K562 (cell line): ENCODE measurements at regions not wholly inside any gene's neighbourhood (a gene's known extent, or its start where the extent isn't known, plus 50 kb on each side); places are given as distances from the start of the nearest gene placed in this dataset.

Experiments
- ATAC-seq: fragments of 200-7000 bp; cut with Tn5 transposase; 3 replicates; pipeline ENCODE4 v1.9.1; 2020; ENCODE audit warnings: moderate library complexity
- BruUV-seq: library from RNA; stranded (reverse); fragments of 400-500 nt; replicated peaks from 2 replicates; lab custom pipeline; 2021; lab: Mats Ljungman, UMichigan
- CTCF ChIA-PET: fragments of 300-600 bp; formaldehyde crosslinking; extraction: SDS; loops from one replicate; lab custom pipeline; 2021; ENCODE audit warnings: low intra/inter-chr PET ratio; lab: Yijun Ruan, JAX
- POLR2A ChIA-PET: fragments of 300-600, 350-650 bp; sonication (Branson Sonifier 250); formaldehyde crosslinking; extraction: SDS; loops from one replicate; lab custom pipeline; 2021; ENCODE audit warnings: antibody characterized with exemption, inconsistent platforms; lab: Yijun Ruan, JAX
- DNase-seq, 4 experiments: peaks; one replicate each; pipeline versions ENCODE4 v3.0.0 to v3.0.0-alpha.2; 2011 to 2018; ENCODE audit warnings: low spot score in 3 of 4, mixed read lengths in 3 of 4; ENCODE audit errors: extremely low read depth in 1 of 4
- FAIRE-seq: peaks from 2 replicates; lab custom pipeline; 2011; peaks lifted over from hg19 to GRCh38; lab: Jason Lieb, UNC
- H2AFZ ChIP-seq: 2 replicates; pipeline ENCODE4 v1.6.0; 2011; ENCODE audit warnings: low read depth, low read length, control low read depth, inconsistent platforms
- H3K27ac ChIP-seq: fragments of 200-600 bp; 3 replicates; pipeline ENCODE4 v1.8.0; 2011; ENCODE audit warnings: low read depth, mild to moderate bottlenecking, control low read depth, inconsistent platforms, low read length, moderate library complexity, mixed read lengths; ENCODE audit errors: extremely low read depth
- H3K27me3 ChIP-seq, 2 experiments: fragments of 300-600 bp in 1 of 2; 2 replicates in 1 of 2; 3 replicates in 1 of 2; pipeline versions ENCODE4 v1.6.0 to v1.8.0; 2011; ENCODE audit warnings: inconsistent platforms in 2 of 2, low read length in 2 of 2, mild to moderate bottlenecking in 1 of 2, mixed read lengths in 1 of 2, moderate library complexity in 1 of 2; ENCODE audit not compliant: control insufficient read depth in 2 of 2, insufficient read depth in 2 of 2
- H3K36me3 ChIP-seq: fragments of 300-600 bp; 3 replicates; pipeline ENCODE4 v1.8.0; 2011; ENCODE audit warnings: mild to moderate bottlenecking, low read length, inconsistent platforms; ENCODE audit not compliant: control insufficient read depth, insufficient read depth
- H3K4me1 ChIP-seq, 2 experiments: fragments of 200-600 bp in 1 of 2; replicated peaks in 1 of 2; 2 replicates in 1 of 2; 3 replicates in 1 of 2; pipeline versions ENCODE4 v1.5.1 to v1.8.0; 2011; ENCODE audit warnings: inconsistent platforms in 2 of 2, low read length in 2 of 2, mild to moderate bottlenecking in 1 of 2, mixed read lengths in 1 of 2, moderate library complexity in 1 of 2; ENCODE audit not compliant: control insufficient read depth in 2 of 2, insufficient read depth in 2 of 2
- H3K4me2 ChIP-seq: 2 replicates; pipeline ENCODE4 v1.6.1; 2011; ENCODE audit warnings: low read length, control low read depth, inconsistent platforms, mixed read lengths; ENCODE audit not compliant: insufficient read depth
- H3K4me3 ChIP-seq: fragments of 200-600 bp; sonication (generic), shearing (Covaris generic); 2 replicates; pipeline ENCODE4 v1.5.1; 2016; ENCODE audit warnings: control low read depth, inconsistent platforms
- H3K79me2 ChIP-seq: fragments of 200-600 bp; 3 replicates; pipeline ENCODE4 v1.8.0; 2011; ENCODE audit warnings: low read length, inconsistent platforms; ENCODE audit not compliant: control insufficient read depth, insufficient read depth
- H3K9ac ChIP-seq, 2 experiments: 2 replicates each; pipeline versions ENCODE4 v1.6.0 to v1.6.1; 2011; ENCODE audit warnings: low read depth in 2 of 2, low read length in 2 of 2, control low read depth in 1 of 2, inconsistent platforms in 1 of 2, mild to moderate bottlenecking in 1 of 2, mixed read lengths in 1 of 2; ENCODE audit not compliant: insufficient read depth in 1 of 2
- H3K9me1 ChIP-seq: one replicate; pipeline ENCODE4 v1.6.0; 2011; ENCODE audit warnings: inconsistent platforms, mild to moderate bottlenecking, low read length, moderate library complexity; ENCODE audit not compliant: control insufficient read depth, insufficient read depth
- H3K9me3 ChIP-seq: replicated peaks from 2 replicates; pipeline ENCODE4 v1.5.1; 2011; ENCODE audit warnings: low read depth, low read length, inconsistent platforms; ENCODE audit not compliant: control insufficient read depth, insufficient read depth
- H4K20me1 ChIP-seq: replicated peaks from 2 replicates; pipeline ENCODE4 v1.6.1; 2011; ENCODE audit warnings: low read length, inconsistent platforms, mixed read lengths; ENCODE audit not compliant: control insufficient read depth, insufficient read depth
- CEBPG ChIP-seq, 3 experiments: fragments of 200-800 bp in 1 of 3; sonication (Bioruptor generic) in 1 of 3; sonication (generic) in 1 of 3; formaldehyde crosslinking in 1 of 3; IDR thresholded peaks in 2 of 3; conservative IDR thresholded peaks in 1 of 3; 2 replicates each; pipeline versions ENCODE4 v1.6.1 to v1.8.0; 2016 to 2022; ENCODE audit warnings: missing compliant biosample characterization in 2 of 3, missing genetic modification characterization in 2 of 3, mild to moderate bottlenecking in 1 of 3, missing genetic modification reagents in 1 of 3
- FOXP4 ChIP-seq: sonication (generic); formaldehyde crosslinking; IDR thresholded peaks from 2 replicates; pipeline ENCODE4 v1.8.0; 2022; ENCODE audit warnings: mild to moderate bottlenecking, missing genetic modification reagents, borderline replicate concordance
- ZNF24 ChIP-seq: fragments of 450-650 bp; IDR thresholded peaks from 2 replicates; pipeline ENCODE4 v1.6.1; 2016
- ZNF274 ChIP-seq: IDR thresholded peaks from 2 replicates; pipeline ENCODE4 v1.6.1; 2011; ENCODE audit warnings: low read depth, mild to moderate bottlenecking, low read length, moderate library complexity, borderline replicate concordance
- WGBS: fragments of 100-300 bp; shearing (Covaris generic); methylation state at CpG from one replicate; pipeline ENCODE4 v1.1.6; 2016; ENCODE audit warnings: low coverage, mixed read lengths; ENCODE audit not compliant: insufficient coverage; ENCODE audit errors: missing lambda C conversion rate; 5-methylcytosine and 5-hydroxymethylcytosine counted together
- in situ Hi-C: fragments of 300-500 bp; cut with MboI; formaldehyde crosslinking; loops from 4 replicates; pipeline ENCODE4 v1.15.0; 2018; ENCODE audit warnings: inconsistent platforms, mixed read lengths
- intact Hi-C: fragments of 100-400 bp; cut with micrococcal nuclease; formaldehyde crosslinking; loops from 2 replicates; pipeline ENCODE4 v1.14.2; 2022

DNA sequence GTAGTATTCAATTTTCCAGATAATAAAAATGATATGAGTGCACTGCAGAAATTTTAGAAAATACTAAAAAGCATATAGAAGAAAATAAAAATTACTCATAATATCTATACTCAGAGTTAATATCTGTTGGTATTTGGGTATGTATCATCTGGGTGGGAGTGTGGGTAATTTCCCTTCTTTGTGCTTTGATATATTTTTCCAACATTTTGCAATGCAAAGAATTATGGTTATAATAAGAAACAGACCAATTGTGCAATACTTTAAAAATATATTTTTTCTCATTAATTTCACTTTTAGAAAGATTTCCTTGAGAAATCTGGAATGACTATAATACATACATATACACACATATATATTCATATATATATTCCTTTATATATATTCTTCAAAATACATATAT, 665.7 kb downstream of the ADGRL2 start:
- BruUV-seq: no TSS peak
- H3K9me1 ChIP-seq: no peaks in the 10 kb centered on the region
- DNase-seq: no peak
- H3K79me2 ChIP-seq: no peaks in the 10 kb centered on the region
- no peak for FAIRE-seq
- intact Hi-C loops: no loop called here
- no peaks in the 10 kb centered on the region for H3K9me3 ChIP-seq
- TF ChIP-seq ZNF274: no peak
- TF ChIP-seq CEBPG (CRISPR knock-in tag; IDR thresholded peaks at IDR 0.05): no peak
- TF ChIP-seq CEBPG (tag; conservative IDR thresholded peaks at IDR 0.05 in 1 of 2, IDR thresholded peaks at IDR 0.05 in 1 of 2): peak in 1 of 2 experiments; percentile 39; a peak in 1 of 4 replicates
- TF ChIP-seq, all 486 proteins: peak for 1
- Histone ChIP-seq H3K4me3 (no peak overlapping the region), H3K27me3 (no peaks in the 10 kb centered on the region), H4K20me1 (no peaks in the 10 kb centered on the region), H3K36me3 (no peaks in the 10 kb centered on the region), H3K4me2 (no peak overlapping the region), H3K9ac (no peak overlapping the region), H3K27ac (no peak overlapping the region), H3K4me1 (no peaks in the 10 kb centered on the region), H2AFZ (no peak overlapping the region)
- ChIA-PET POLR2A (no interaction called here), CTCF (no interaction called here)
- in situ Hi-C loops: no loop called here
- ATAC-seq: no peak

DNA sequence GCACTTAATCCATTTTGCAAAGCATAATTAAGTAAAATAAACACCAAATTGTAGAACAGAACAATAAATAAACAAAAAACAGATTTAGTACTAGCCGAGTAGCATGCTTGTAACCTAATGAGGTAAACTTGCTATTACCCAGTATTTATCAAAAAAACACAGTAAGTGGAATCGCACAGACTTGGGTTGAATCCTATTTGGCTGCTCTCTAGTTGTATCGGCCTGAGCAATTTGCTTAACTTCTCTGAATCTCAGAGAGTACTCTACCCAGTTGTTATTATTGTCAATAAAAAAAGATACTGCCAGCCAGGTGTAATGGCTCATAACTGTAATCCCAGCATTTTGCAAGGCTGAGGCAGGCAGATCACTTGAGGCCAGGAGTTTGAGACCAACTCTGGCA, 664.3 kb downstream of the ADGRL2 start:
- no peak for FAIRE-seq

More for the DNA sequence above, 664.3 kb downstream of the ADGRL2 start:
- Histone ChIP-seq H3K9ac (no peak overlapping the region), H3K36me3 (no peaks in the 10 kb centered on the region), H2AFZ (no peak overlapping the region), H4K20me1 (no peaks in the 10 kb centered on the region), H3K27ac (no peak overlapping the region), H3K4me3 (no peak overlapping the region), H3K79me2 (no peaks in the 10 kb centered on the region), H3K9me1 (no peaks in the 10 kb centered on the region), H3K4me1 (no peaks in the 10 kb centered on the region), H3K9me3 (no peaks in the 10 kb centered on the region; the same call in 1 of the 2 replicates), H3K4me2 (no peak overlapping the region), H3K27me3 (no peaks in the 10 kb centered on the region)
- in situ Hi-C loops: no loop called here
- no peak for TF ChIP-seq FOXP4 (CRISPR knock-in tag)
- TF ChIP-seq ZNF24: no peak
- 2% methylated on average over 3 of the region's 3 CpGs for WGBS
- CTCF ChIA-PET: no interaction called here
- ATAC-seq (no peak), DNase-seq (no peak)
- intact Hi-C loops: no loop called here
- POLR2A ChIA-PET: no interaction called here
- BruUV-seq: no TSS peak
